Esophagus muscularis mucosa (tissue), 4 donors: ENCODE measurements at regions not wholly inside any gene's neighbourhood (a gene's known extent, or its start where the extent isn't known, plus 50 kb on each side); places are given as distances from the start of the nearest gene placed in this dataset.

ENCODE experiments used
- CTCF ChIP-seq, 3 experiments: fragments of 200-600 bp in 2 of 3; fragments of 450-650 bp in 1 of 3; sonication (generic) in 2 of 3; IDR thresholded peaks; one replicate each; pipeline ENCODE4 v1.5.1; 2017 to 2019; ENCODE audit warnings: antibody characterized with exemption in 3 of 3, mild to moderate bottlenecking in 2 of 3, moderate library complexity in 1 of 3
- EP300 ChIP-seq: sonication (generic); formaldehyde crosslinking; IDR thresholded peaks from one replicate; pipeline ENCODE4 v1.6.1; 2017; ENCODE audit warnings: antibody characterized with exemption
- POLR2A ChIP-seq: fragments of 450-650 bp; IDR thresholded peaks from one replicate; pipeline ENCODE4 v1.6.1; 2017; ENCODE audit warnings: antibody characterized with exemption, moderate library complexity, mild to moderate bottlenecking, low read depth
- POLR2AphosphoS5 ChIP-seq, 2 donors: sonication (generic); formaldehyde crosslinking; IDR thresholded peaks; one replicate each; pipeline ENCODE4 v1.6.1; 2017; ENCODE audit warnings: antibody characterized with exemption in 2 of 2

GRCh38 chr12:87667378-87667777, 361.8 kb downstream of the C12orf50 start:
- TF ChIP-seq CTCF (IDR thresholded peaks at IDR 0.05) (no peak), EP300 (no peak), POLR2A (no peak), POLR2AphosphoS5 (IDR thresholded peaks at IDR 0.05) (no peak)
